ENCODE measurements at regions not wholly inside any gene's neighbourhood (a gene's known extent, or its start where the extent isn't known, plus 50 kb on each side); places are given as distances from the start of the nearest gene placed in this dataset.

DNA sequence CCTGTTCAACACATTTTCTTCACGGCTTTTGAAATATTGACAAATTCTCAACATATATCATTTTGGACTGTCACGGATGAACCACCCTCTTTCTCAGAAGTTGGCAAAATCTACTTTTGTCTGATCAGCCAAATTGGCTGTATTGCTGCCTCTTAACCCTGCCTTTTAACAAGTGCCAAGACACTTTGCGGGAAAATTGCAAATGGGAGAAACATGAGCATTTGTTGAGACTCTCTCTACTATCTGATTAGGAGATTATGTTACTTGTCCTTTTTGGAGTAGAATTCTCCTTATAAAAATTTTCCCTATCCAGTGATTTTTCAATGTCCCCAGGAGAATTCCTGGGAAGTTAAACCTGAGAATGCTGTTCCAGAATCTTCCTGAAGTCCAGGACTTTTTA is 256.2 kb upstream of the ZSWIM2 start:
- TF ChIP-seq, protein P1, sequence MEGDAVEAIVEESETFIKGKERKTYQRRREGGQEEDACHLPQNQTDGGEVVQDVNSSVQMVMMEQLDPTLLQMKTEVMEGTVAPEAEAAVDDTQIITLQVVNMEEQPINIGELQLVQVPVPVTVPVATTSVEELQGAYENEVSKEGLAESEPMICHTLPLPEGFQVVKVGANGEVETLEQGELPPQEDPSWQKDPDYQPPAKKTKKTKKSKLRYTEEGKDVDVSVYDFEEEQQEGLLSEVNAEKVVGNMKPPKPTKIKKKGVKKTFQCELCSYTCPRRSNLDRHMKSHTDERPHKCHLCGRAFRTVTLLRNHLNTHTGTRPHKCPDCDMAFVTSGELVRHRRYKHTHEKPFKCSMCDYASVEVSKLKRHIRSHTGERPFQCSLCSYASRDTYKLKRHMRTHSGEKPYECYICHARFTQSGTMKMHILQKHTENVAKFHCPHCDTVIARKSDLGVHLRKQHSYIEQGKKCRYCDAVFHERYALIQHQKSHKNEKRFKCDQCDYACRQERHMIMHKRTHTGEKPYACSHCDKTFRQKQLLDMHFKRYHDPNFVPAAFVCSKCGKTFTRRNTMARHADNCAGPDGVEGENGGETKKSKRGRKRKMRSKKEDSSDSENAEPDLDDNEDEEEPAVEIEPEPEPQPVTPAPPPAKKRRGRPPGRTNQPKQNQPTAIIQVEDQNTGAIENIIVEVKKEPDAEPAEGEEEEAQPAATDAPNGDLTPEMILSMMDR (conservative IDR thresholded peaks at IDR 0.05; ENCODE audit: low read depth): no peak
- no peak overlapping the region for H3K27ac ChIP-seq
- ChIA-PET CTCF (no interaction called here), POLR2A (ENCODE audit: low non-redundant PET) (no interaction called here)
- DNase-seq (ENCODE audit: low spot score): no peak

DNA sequence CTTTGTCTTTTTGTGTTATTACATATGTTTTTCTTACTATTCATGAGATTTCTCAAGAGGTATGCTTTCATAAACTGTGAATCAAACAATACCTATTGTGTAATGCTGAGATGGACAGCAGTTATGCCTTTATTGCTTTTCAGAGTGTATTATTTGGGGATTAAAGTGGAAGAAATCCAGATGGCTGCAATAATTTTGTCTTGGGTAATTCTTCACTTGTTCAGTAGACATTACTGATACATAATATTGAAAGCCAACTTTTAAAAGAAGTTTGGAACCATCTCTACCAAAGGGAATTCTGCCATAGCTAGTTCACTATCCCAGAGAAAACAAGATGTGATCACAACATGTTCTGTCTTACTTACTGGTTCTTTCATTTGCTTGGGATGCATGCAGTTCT is 253.4 kb upstream of the ZSWIM2 start:
- H3K27ac ChIP-seq: no peak overlapping the region
- TF ChIP-seq, protein P1 (conservative IDR thresholded peaks at IDR 0.05; ENCODE audit: low read depth): no peak
- CTCF ChIA-PET: no interaction called here
- no peak for DNase-seq (ENCODE audit: low spot score)
- POLR2A ChIA-PET (ENCODE audit: low non-redundant PET): no interaction called here

DNA sequence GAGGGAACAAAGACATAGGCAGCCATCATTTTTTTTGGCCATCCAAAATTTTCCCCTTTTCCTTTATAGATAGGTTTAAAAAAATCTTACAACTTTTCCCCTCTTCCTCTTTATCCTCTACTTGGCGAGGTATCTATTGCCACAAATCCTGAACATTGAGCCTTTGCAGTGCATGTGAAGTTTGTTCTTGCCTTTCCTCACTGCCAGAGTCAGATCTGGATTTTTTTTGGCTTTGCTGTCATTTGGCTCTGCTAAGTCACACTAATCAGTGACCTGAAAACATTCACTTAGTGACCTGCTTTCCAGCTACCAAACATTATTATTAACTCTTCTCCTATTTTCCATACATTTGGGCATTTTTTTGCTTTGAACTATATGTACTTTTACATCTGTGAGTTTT is 249.2 kb upstream of the ZSWIM2 start:
- POLR2A ChIA-PET (ENCODE audit: low non-redundant PET): no interaction called here
- no peak for DNase-seq (ENCODE audit: low spot score)
- TF ChIP-seq, protein P1 (conservative IDR thresholded peaks at IDR 0.05; ENCODE audit: low read depth): no peak
- no peak overlapping the region for H3K27ac ChIP-seq
- CTCF ChIA-PET: no interaction called here

DNA sequence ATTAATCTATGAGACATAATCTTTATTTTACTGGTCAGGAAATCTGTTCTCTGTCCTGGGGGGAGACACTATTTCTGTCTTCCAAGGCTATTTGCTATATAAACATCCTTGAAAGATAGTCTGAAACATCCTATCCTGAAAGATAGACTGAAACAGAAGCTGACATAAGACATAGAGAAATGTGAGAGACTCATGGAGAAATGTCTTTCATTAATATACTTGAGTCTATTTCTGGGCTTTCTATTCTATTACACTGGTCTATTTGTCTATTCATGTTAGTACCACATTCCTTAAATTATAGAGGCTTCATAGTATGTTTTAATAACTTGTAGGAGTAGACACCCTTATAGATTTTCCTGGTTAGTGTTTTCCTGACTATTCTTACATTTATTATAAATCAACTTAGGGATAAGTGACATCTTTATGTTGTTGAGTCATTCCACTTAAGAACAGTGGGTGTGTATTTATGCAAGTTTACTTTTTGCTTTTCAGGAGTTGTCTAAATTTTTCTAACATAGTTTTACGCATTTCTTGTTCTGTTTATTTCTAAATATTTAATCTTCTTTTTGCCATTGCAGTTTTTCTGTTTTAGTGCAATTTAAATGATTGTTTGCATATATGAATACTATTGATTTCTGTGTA is 244.9 kb upstream of the ZSWIM2 start:
- TF ChIP-seq, protein P1 (conservative IDR thresholded peaks at IDR 0.05; ENCODE audit: low read depth): no peak
- ChIA-PET POLR2A (ENCODE audit: low non-redundant PET) (no interaction called here), CTCF (no interaction called here)
- H3K27ac ChIP-seq: no peak overlapping the region
- DNase-seq (ENCODE audit: low spot score): no peak

DNA sequence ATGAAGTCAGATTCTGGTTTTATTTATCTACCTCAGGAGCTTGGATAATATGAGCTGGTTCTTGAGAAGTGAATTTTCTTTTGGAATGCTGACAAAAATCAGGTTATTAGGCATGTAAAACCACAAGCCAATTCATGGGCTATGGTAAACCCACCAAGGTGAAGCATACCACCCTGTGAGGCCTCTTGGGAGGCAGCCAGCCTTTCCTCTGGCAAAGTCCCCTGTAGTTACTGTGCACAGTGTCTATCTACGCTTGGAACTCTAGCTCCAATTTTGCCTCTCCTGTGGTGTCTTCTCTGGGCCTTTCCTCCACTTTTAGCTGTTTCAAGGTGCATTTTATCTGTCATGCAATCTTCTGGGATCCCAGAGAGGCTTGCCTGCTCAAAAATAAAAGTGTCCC is 242.7 kb upstream of the ZSWIM2 start:
- no peak overlapping the region for H3K27ac ChIP-seq
- ChIA-PET POLR2A (ENCODE audit: low non-redundant PET) (no interaction called here), CTCF (no interaction called here)

DNA sequence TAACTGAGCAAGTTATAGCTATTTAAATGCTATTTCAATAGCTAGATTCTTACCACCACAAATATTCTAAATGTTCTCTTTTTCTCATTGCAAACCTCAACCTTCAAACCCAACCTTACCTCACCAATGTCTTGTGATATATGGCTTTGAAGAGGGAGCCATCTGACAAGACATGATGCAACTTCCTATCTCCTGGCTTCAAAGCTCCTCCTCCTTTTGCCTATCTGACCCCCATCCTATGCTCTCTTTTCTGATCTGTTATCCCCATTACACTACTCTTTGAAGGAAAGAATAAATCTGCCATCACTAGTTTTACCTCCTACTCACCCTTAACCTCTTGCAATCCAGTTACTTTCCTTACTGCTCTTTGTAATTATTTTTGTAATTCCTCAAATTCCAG is 235.6 kb upstream of the ZSWIM2 start:
- ChIA-PET CTCF (interaction anchor here (0.5 kb wide), 1 partner anchor 13 kb away, joined by 3 read pairs; no protein-coding TSS in a partner anchor), POLR2A (ENCODE audit: low non-redundant PET) (no interaction called here)
- TF ChIP-seq, protein P1 (conservative IDR thresholded peaks at IDR 0.05; ENCODE audit: low read depth): no peak
- H3K27ac ChIP-seq: no peak overlapping the region
- DNase-seq (ENCODE audit: low spot score): no peak

More for the DNA sequence above, 242.7 kb upstream of the ZSWIM2 start:
- no peak for DNase-seq (ENCODE audit: low spot score)
- TF ChIP-seq, protein P1 (conservative IDR thresholded peaks at IDR 0.05; ENCODE audit: low read depth): no peak

All from RWPE1 (cell line).